DOHH2 (cell line): ENCODE measurements at regions not wholly inside any gene's neighbourhood (a gene's known extent, or its start where the extent isn't known, plus 50 kb on each side); places are given as distances from the start of the nearest gene placed in this dataset.

Experiments
- CTCF ChIP-seq: fragments of 200-600 bp; sonication (generic); IDR thresholded peaks from one replicate; pipeline ENCODE4 v1.5.1; 2014; ENCODE audit warnings: antibody characterized with exemption, mild to moderate bottlenecking, low read depth, low read length; ENCODE audit not compliant: poor library complexity, severe bottlenecking
- EZH2phosphoT487 ChIP-seq: fragments of 200-600 bp; sonication (generic); IDR thresholded peaks from 2 replicates; pipeline ENCODE4 v1.6.1; 2017; ENCODE audit warnings: borderline replicate concordance, mild to moderate bottlenecking, antibody characterized with exemption, low read length, moderate library complexity, mixed read lengths

- TF ChIP-seq CTCF (no peak), EZH2phosphoT487 (no peak)
Observed at GRCh38 chr6:27840572-27840971, 71.6 kb downstream of the OR2B2 start.
